ENCODE measurements at regions not wholly inside any gene's neighbourhood (a gene's known extent, or its start where the extent isn't known, plus 50 kb on each side); places are given as distances from the start of the nearest gene placed in this dataset.

GRCh38 chrX:133473451-133473850, 58.2 kb upstream of the GPC4 start (continued):
- no peak for TF ChIP-seq ZNF654 (tag by site-specific recombination; IDR thresholded peaks at IDR 0.05; ENCODE audit: low read depth)
- no peak for TF ChIP-seq ZNF335 (tag by site-specific recombination; conservative IDR thresholded peaks at IDR 0.05)
- no peak for TF ChIP-seq ZFP41 (tag by site-specific recombination; IDR thresholded peaks at IDR 0.05; ENCODE audit: borderline replicate concordance)
- no peak for TF ChIP-seq YY1 (tag by site-specific recombination; IDR thresholded peaks at IDR 0.05)
- TF ChIP-seq KLF10 (tag by site-specific recombination; IDR thresholded peaks at IDR 0.05) = no peak
- TF ChIP-seq ZNF707 (tag by site-specific recombination; IDR thresholded peaks at IDR 0.05) = no peak
- TF ChIP-seq ZNF777 (tag by site-specific recombination; IDR thresholded peaks at IDR 0.05; ENCODE audit: borderline replicate concordance) = no peak
- no peak for TF ChIP-seq ZNF473 (tag by site-specific recombination; IDR thresholded peaks at IDR 0.05)

- ChIA-PET CTCF (interaction anchor here (1.1 kb wide), 1 partner anchor 13 kb away, joined by 3 read pairs; no protein-coding TSS in a partner anchor), POLR2A (no interaction called here)
- Histone ChIP-seq H3K9me3 (ENCODE audit: control insufficient read depth, insufficient read depth, low read depth, low read length) (no peaks in the 10 kb centered on the region), H3K4me1 (ENCODE audit: control insufficient read depth, insufficient read depth, low read length) (no peaks in the 10 kb centered on the region), H3K4me3 (ENCODE audit: low read depth, low read length) (no peak overlapping the region), H3K36me3 (ENCODE audit: control insufficient read depth in 2 of 2, insufficient read depth in 1 of 2, low read length in 2 of 2) (no peaks in the 10 kb centered on the region), H3K27ac (ENCODE audit: extremely low read depth, low read depth, low read length) (no peak overlapping the region)
- TF ChIP-seq KLF17 (tag by site-specific recombination; IDR thresholded peaks at IDR 0.05) (no peak), ZNF473 (tag by site-specific recombination; IDR thresholded peaks at IDR 0.05) (no peak), ZNF654 (tag by site-specific recombination; IDR thresholded peaks at IDR 0.05; ENCODE audit: low read depth) (no peak), ZNF830 (tag by site-specific recombination; IDR thresholded peaks at IDR 0.05; ENCODE audit: low read depth) (no peak), PBX3 (CRISPR knock-in tag; IDR thresholded peaks at IDR 0.05) (no peak), ZNF16 (tag by site-specific recombination; IDR thresholded peaks at IDR 0.05; ENCODE audit: low read depth) (no peak), SCRT1 (tag by site-specific recombination; IDR thresholded peaks at IDR 0.05; ENCODE audit: borderline replicate concordance) (no peak), ZNF138 (tag by site-specific recombination; IDR thresholded peaks at IDR 0.05; ENCODE audit: borderline replicate concordance) (no peak)
- TF ChIP-seq, protein P1, sequence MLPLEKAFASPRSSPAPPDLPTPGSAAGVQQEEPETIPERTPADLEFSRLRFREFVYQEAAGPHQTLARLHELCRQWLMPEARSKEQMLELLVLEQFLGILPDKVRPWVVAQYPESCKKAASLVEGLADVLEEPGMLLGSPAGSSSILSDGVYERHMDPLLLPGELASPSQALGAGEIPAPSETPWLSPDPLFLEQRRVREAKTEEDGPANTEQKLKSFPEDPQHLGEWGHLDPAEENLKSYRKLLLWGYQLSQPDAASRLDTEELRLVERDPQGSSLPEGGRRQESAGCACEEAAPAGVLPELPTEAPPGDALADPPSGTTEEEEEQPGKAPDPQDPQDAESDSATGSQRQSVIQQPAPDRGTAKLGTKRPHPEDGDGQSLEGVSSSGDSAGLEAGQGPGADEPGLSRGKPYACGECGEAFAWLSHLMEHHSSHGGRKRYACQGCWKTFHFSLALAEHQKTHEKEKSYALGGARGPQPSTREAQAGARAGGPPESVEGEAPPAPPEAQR (tag by site-specific recombination; IDR thresholded peaks at IDR 0.05) = no peak
- TF ChIP-seq, protein P2, sequence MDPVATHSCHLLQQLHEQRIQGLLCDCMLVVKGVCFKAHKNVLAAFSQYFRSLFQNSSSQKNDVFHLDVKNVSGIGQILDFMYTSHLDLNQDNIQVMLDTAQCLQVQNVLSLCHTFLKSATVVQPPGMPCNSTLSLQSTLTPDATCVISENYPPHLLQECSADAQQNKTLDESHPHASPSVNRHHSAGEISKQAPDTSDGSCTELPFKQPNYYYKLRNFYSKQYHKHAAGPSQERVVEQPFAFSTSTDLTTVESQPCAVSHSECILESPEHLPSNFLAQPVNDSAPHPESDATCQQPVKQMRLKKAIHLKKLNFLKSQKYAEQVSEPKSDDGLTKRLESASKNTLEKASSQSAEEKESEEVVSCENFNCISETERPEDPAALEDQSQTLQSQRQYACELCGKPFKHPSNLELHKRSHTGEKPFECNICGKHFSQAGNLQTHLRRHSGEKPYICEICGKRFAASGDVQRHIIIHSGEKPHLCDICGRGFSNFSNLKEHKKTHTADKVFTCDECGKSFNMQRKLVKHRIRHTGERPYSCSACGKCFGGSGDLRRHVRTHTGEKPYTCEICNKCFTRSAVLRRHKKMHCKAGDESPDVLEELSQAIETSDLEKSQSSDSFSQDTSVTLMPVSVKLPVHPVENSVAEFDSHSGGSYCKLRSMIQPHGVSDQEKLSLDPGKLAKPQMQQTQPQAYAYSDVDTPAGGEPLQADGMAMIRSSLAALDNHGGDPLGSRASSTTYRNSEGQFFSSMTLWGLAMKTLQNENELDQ (tag by site-specific recombination; IDR thresholded peaks at IDR 0.05; ENCODE audit: low read depth) = no peak
- TF ChIP-seq, protein P3, sequence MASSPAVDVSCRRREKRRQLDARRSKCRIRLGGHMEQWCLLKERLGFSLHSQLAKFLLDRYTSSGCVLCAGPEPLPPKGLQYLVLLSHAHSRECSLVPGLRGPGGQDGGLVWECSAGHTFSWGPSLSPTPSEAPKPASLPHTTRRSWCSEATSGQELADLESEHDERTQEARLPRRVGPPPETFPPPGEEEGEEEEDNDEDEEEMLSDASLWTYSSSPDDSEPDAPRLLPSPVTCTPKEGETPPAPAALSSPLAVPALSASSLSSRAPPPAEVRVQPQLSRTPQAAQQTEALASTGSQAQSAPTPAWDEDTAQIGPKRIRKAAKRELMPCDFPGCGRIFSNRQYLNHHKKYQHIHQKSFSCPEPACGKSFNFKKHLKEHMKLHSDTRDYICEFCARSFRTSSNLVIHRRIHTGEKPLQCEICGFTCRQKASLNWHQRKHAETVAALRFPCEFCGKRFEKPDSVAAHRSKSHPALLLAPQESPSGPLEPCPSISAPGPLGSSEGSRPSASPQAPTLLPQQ (tag by site-specific recombination; IDR thresholded peaks at IDR 0.05) = no peak
These were observed 52.8 kb upstream of the GPC4 start for GRCh38 chrX:133468051-133468450.
